Adrenal gland (tissue), 5 donors: ENCODE measurements at regions not wholly inside any gene's neighbourhood (a gene's known extent, or its start where the extent isn't known, plus 50 kb on each side); places are given as distances from the start of the nearest gene placed in this dataset.

ENCODE experiments used
- POLR2A ChIP-seq, 2 donors: fragments of 450-650 bp; IDR thresholded peaks; one replicate each; pipeline ENCODE4 v1.6.1; 2017; ENCODE audit warnings: antibody characterized with exemption in 2 of 2, mild to moderate bottlenecking in 2 of 2, moderate library complexity in 1 of 2
- TF ChIP-seq, protein P1 (sequence below), 6 experiments: fragments of 450-650 bp in 4 of 6; fragments of 200-600 bp in 2 of 6; sonication (generic) in 1 of 6; IDR thresholded peaks; 1 replicate in 5 of 6; 2 replicates in 1 of 6; pipeline versions ENCODE4 v1.5.1 to v1.8.0; 2016 to 2021; ENCODE audit warnings: antibody characterized with exemption in 6 of 6, mild to moderate bottlenecking in 2 of 6, moderate library complexity in 1 of 6
- donor health status: DM: no; HTN: no; CAD: no.

DNA sequence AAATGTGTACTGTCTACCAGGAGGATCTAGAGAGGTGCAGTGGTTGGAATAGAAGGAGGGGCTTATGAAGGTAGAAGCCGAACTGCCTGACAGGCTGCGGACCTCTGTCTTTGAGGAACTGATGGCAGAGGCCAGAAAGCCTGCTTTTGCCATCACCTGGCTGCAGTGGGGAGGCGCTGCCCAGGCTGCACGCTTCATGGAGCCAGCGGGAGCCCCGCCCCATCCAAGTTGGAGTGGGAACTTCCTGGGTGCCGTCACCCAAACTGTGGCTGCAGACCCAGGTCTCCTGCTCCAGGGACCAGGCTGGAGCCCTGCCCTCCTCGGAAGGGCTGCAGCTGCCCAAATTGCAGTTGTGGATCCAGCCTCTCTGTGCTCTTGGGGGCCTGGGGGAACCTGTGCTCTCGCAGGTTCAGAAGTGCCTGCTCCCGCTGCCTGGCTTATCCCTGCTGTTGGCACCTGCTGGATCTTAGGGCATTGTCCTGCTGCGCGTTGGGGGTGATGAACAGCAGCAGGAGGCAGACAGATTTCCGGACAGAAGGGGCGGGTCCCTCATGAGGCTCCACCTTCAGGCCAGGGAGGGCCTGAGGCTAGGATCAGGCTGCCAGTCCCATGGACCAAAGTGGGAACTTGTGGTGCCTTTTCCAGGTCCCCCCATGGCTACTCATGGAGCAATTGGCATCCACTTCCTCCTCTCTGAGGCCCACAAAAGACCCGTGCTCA is 118.0 kb upstream of the PLPPR4 start:
- TF ChIP-seq, protein P1, sequence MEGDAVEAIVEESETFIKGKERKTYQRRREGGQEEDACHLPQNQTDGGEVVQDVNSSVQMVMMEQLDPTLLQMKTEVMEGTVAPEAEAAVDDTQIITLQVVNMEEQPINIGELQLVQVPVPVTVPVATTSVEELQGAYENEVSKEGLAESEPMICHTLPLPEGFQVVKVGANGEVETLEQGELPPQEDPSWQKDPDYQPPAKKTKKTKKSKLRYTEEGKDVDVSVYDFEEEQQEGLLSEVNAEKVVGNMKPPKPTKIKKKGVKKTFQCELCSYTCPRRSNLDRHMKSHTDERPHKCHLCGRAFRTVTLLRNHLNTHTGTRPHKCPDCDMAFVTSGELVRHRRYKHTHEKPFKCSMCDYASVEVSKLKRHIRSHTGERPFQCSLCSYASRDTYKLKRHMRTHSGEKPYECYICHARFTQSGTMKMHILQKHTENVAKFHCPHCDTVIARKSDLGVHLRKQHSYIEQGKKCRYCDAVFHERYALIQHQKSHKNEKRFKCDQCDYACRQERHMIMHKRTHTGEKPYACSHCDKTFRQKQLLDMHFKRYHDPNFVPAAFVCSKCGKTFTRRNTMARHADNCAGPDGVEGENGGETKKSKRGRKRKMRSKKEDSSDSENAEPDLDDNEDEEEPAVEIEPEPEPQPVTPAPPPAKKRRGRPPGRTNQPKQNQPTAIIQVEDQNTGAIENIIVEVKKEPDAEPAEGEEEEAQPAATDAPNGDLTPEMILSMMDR (IDR thresholded peaks at IDR 0.05) = no peak
- TF ChIP-seq POLR2A (IDR thresholded peaks at IDR 0.05) = no peak
